Epithelial cell of proximal tubule (primary cell): ENCODE measurements at regions not wholly inside any gene's neighbourhood (a gene's known extent, or its start where the extent isn't known, plus 50 kb on each side); places are given as distances from the start of the nearest gene placed in this dataset.
A peak's percentile ranks its signal among the peaks of the same experiment; 100 is the strongest.

ENCODE experiments used
- DNase-seq: peaks from one replicate; pipeline ENCODE4 v3.0.0-alpha.2; 2011; ENCODE audit warnings: low read depth
- H3K4me3 ChIP-seq: 2 replicates; pipeline ENCODE4 v1.5.1; 2011; ENCODE audit warnings: low read depth, mild to moderate bottlenecking, low read length
- CTCF ChIP-seq: conservative IDR thresholded peaks from 2 replicates; pipeline ENCODE4 v1.5.1; 2012; ENCODE audit warnings: low read depth, mild to moderate bottlenecking, low read length

GRCh38 chr5:67435032-67435431, 238.4 kb upstream of the CD180 start:
- no peak overlapping the region for H3K4me3 ChIP-seq
- DNase-seq: no peak
- no peak for TF ChIP-seq CTCF

GRCh38 chr5:67434466-67434865, 237.9 kb upstream of the CD180 start:
- TF ChIP-seq CTCF: no peak
- no peak overlapping the region for H3K4me3 ChIP-seq
- no peak for DNase-seq

DNA sequence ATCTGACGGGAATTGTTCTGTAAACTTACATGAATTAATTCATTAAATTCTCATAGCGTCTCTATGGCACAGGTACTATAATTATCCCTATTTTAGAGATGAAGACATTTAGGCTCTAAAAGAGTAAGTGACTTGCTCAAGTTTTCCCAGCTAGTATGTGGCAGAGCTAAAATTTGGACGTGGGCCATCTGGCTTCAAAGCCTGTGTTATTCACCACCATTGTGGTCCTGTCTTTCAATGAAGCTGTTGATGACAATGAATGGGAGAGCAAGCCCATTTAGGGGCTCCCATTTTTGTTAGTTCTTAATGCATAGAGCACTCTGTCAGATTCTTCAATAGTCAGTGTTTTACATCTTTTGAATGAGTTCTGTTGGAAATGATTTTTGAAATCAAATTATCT, 236.0 kb upstream of the CD180 start:
- H3K4me3 ChIP-seq: no peak overlapping the region
- no peak for TF ChIP-seq CTCF
- no peak for DNase-seq

DNA sequence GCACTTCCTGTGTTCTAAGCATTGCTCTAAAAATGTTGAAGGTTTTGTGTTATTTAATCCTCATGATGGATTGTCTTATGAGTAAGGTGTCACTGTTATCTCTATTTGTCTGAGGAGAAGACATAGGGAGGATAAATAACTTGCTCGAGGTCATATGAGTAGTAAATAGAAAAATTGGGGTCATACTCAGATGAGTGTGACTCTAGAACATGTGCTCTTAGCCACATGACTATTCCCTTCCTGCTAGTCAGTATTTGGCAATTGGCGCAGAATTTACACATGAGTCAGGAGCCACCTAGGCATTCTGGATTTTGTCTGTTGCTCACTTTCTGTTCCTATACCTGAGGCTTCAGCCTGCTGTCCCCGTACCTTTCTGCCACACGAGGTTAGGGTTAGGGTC, 234.6 kb upstream of the CD180 start:
- H3K4me3 ChIP-seq: no peak overlapping the region
- no peak for TF ChIP-seq CTCF
- peak; percentile 6 for DNase-seq

GRCh38 chr5:67427850-67428298, 231.3 kb upstream of the CD180 start:
- DNase-seq: no peak
- H3K4me3 ChIP-seq: no peak overlapping the region
- no peak for TF ChIP-seq CTCF

DNA sequence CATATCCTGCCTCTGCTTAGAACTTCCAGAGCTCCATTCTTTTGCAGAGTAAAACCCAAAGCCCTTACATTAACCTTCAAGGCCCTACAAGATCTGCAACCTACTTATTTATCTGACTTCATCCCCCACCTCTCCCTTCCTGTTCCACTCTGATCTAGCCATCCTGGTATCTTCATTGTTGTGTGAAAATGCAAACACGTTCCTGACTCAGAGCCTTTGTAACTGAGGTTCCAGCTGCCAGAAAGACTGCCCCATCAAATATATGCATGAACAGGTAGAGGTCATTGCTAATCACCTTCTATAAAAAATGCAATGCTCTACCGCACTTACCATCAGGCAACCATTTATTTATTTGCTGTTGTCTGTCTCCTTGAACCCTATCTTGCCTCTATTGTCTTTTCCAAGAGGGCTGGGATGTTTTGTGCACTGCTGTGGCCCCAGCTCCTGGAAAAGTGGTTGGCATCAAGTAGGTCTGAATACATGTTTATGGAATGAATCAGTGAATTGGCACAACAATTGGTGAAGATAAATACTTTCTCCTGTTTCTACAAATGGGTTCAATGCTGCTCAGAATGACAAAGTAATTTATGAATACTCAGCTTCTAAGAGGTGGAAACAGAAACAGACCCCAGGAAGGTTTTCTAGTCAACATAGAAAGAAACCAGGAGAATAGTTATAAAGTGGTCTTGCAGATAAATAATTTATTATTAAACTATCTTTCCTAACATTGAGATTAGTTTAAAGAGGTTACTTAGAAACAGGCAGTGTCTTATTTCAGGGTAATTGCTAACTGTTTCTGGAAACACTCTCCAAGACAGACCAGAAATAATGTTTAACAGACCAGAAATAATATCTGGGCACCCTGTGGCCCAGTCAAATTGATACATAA, 230.6 kb upstream of the CD180 start:
- H3K4me3 ChIP-seq: no peak overlapping the region
- DNase-seq: peak; percentile 86
- no peak for TF ChIP-seq CTCF

DNA sequence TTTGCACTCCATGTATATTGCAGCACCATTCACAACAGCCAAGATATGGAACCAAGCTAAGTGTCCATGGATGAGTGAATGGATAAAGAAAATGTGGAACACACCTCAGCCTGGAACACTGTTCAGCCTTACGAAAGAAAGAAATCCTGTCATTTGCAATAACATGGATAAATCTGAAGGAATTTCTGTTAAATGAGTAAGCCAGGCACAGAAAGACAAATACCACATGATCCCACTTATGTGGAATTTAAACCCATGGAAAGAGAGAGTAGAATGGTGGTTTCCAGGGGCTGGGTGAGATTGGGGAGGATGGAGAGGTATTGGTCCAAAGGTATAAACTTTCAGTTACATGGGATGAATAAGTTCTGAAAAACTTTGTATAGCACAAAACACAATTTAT, 228.9 kb upstream of the CD180 start:
- H3K4me3 ChIP-seq: no peak overlapping the region
- peak; percentile 60 for DNase-seq
- no peak for TF ChIP-seq CTCF
